NCI-H2107 treated with DMSO at 0.1 percent for 48 hours (cell line): ENCODE measurements at regions not wholly inside any gene's neighbourhood (a gene's known extent, or its start where the extent isn't known, plus 50 kb on each side); places are given as distances from the start of the nearest gene placed in this dataset.
"Not testable (repeated sequence)": the region's sequence is repeated elsewhere in the genome, so short reads cannot be mapped to it uniquely, and the experiment has no call there.

Source experiments
- DNase-seq: peaks from one replicate; lab custom pipeline; 2025; ENCODE audit not compliant: unreplicated experiment; lab: John Stamatoyannopoulos, UW

- peak; percentile 3 for DNase-seq
Measured at GRCh38 chr21:32096411-32096810, 182.4 kb downstream of the MIS18A start.

DNA sequence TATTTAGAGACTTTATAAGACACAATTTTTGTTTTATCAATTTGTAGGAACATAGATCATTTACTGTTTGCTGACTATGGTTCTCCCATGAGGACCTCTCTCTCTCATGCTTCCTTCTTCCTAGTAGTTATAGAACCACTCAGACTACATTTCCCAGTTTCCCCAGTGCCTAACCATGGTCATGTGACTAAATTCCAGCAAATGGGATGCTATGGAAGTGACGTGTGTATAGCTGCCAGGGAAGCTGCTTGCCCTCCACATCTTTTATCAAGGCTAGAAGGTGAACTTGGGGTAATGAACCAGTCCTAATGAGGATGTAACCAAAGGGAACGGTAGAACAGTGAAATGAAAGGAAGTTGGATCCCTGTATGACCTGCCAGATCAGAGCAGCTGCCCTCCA, 184.0 kb downstream of the MIS18A start:
- DNase-seq = no peak

DNA sequence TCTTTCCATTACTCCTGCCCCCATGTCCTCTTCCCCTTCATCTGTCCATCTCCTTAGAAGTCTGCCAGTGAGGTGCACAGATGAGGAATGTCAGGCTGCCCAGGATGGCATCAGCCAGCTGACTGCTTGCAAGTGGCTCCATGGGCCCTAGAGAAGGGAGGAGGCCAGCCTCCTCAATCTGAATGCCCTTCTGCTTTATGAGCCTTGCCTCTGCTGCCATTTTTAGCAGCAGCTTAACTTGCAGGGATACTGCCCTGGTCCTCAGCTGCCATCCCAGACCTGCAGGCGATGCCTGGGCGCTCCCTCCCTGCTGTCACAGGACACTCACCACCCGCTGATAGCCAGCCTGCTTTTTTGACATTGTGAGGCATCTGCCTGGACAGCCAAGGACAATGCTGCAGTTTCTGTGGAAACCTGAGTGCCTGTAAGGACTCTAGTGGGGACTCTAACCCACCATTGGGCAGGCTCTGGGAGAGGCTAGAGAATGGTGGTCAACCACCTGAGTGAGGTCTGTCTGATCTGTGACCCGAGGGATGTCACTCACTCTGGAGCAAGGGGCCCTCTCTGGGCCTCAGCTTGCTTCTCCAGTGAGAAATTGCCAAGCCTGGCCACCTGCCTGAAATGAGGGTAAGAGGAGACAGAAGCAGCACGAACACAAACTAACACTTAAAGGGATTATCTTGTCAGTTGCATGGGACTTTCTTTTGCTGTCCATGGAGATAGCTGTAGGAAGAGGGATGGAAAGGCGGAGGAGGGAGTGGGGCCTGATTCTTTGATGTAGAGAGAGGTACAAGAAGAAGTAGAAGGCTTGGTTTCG, 185.0 kb downstream of the MIS18A start:
- no peak for DNase-seq

GRCh38 chr21:32090956-32091355, 187.9 kb downstream of the MIS18A start:
- DNase-seq = no peak

GRCh38 chr21:32089766-32090165, 189.1 kb downstream of the MIS18A start:
- DNase-seq = no peak

GRCh38 chr21:32088471-32088870, 190.4 kb downstream of the MIS18A start:
- DNase-seq = no peak

DNA sequence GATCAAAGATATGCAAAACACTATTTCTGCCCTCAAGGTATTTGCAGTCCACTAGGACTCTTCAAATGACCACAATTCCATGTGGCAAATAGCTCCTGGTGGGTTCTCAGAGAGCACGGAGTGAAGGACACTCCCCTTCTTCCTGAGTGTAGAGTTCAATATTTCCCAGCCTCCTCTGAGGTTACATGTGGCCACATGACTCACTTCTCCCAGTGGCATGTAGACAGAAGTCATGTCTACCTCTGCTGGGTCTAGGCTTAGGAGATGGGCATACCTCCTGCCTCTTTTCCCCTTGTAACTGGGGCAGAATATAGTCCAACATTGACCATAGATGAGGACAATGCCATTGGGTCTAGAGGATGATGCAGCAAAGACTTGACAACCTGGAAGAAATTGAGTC, 191.4 kb downstream of the MIS18A start:
- no peak for DNase-seq

DNA sequence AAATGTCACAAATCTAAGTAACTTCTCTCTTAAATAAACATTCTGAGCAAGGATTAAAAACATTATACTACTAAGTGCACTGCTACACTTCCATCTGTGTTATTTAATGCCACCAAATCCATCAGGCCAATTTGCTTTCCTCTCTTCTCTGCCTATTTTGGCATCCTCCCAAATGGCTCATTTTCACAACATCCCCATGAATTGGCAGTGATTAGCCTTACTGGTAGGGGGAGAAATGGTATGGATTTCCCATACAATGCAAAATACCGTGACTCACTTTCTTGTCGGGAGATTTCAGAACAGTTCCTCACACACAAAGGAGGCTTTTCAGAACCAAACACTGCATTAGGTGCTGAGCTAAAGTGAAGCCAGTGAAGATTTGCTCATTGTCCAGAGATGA, 195.7 kb downstream of the MIS18A start:
- peak; percentile 24 for DNase-seq

GRCh38 chr21:32082466-32082865, 196.4 kb downstream of the MIS18A start:
- no peak for DNase-seq

DNA sequence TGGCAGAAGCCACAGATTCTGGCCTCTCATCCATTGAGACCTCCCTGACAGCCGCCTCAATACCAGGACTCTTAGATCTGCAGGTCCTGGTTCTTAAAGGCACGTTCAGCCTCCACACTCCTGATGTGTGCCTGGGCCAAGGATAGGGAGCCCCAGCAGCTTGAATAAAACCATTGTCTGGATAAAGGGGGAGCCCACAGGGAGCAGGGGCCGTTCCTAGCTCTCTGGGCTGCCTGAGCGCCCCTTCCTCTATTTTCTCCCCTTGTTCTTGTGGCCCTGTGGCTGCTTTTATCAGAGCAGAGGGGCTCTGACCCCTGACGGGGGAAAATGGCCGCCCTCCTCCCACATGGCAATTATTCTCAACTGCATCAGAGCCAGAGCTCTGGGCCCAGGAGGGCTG, 200.8 kb downstream of the HUNK start:
- no peak for DNase-seq

DNA sequence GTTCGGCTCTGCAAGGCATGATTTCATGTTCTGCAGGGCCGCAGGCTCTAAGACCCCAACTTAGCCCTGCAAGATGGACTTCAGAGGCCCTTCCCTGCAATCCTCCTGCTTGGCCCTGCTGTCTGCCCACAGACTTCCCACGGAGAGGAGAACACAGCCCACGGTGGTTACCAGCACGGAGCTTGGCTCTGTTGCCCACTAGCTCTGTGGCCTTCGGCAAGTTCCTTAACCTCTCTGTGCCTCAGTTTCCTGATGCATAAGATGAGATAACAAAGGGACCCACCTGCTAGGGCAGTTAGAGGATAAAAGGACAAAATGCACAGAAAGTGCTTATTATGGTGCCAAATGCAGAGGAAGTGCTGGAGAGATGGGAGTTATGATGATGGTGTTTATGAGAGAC, 200.4 kb downstream of the HUNK start:
- DNase-seq = no peak

- DNase-seq = not testable (repeated sequence)
Measured at GRCh38 chr21:32071620-32072019, 198.8 kb downstream of the HUNK start.

DNA sequence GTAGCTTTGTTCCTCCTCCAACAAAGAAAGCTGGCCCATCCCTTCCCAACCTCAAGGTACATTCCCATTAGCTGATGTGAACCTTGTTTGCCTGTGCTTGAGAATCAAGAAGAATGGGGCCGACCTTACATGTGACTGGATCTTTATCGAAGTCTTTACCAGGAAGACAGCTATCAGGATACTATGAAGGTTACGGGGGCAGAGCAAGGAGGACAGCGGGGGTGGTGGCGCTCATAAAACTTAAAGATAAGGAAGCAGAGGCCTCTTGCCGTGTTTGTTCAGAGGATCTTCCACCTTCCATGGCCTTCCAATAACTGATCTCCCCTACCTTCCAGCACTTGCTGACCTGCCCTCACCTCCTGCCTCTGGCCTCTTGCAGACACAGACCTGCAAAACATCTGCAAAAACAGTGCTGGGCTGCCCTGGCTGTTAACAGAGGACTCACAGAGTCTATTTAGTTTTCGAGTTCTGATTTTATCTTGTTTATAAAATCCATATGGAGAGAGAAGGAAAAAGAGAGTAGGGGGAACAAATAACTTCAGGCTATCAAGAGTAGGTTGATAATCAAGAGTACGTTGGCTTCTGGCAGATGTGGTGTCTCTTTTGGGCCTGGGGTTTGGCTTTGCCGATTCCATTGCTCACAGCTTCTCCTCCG, 198.0 kb downstream of the HUNK start:
- no peak for DNase-seq

DNA sequence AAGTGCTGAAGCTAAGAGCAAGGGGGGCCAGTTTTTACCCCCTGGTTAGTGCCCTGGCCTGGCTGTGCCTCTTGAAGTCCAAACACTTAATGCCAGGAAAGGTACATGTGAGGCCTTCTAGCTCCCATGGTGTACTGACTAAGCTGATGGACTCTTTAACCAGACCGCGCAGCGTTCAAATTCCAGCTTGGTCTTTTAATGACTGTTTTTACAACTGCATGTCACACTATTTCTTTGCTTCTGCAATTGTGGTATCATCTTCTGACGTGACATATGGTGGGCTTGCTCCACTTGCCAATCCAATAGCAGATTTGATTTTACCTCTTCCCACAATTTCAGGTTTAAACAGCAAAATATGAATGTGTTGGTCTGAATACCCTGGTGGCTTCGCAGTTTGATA, 197.3 kb downstream of the HUNK start:
- DNase-seq = no peak

DNA sequence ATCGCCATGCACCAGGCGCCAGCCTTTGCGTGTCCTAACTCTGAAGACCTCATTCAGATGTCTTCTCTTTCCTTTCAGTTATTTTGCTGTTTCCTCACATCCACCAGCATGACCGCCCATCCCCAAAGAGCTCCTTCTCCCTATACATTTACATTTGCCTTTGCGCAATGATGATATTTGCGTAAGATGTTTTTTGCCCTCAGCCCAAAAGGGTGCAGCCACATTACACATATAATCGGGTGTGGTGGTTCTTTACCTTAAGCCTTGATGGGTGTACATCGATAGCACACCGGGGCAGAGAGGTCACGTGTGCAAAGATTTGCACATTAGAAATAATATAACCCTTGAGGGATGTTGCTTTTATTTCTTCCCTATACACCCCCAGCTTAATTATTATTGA, 192.8 kb downstream of the HUNK start:
- no peak for DNase-seq

DNA sequence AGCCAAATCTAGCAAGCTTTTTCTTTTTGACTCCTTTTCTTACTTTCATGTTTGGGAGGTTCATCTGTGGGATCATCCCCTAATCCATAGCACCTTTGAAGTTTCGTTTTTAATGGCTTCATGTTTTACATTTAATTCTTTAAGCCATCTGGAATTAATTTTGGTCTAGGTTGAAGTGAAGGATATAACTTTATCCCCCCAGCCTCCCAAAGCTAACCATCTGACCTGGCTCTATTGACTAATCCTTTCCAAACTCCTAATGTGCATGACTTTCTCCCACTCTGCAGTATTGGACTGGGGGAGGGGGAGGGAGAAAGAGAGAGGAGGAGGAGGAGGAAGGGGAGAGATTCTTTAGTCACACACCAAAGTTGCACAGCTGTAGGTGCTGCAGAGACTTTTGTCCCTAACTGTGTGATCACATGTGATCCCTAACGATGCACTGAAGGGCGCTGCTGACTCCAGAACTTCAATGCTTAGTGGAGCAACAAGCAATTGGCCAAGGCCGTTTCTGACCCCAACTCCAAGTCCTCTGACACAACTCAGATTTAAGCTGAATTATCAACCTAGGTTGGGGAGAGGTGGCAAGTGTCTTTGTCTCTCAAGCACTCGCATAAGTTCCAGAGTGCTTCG, 191.6 kb downstream of the HUNK start:
- DNase-seq = no peak

DNA sequence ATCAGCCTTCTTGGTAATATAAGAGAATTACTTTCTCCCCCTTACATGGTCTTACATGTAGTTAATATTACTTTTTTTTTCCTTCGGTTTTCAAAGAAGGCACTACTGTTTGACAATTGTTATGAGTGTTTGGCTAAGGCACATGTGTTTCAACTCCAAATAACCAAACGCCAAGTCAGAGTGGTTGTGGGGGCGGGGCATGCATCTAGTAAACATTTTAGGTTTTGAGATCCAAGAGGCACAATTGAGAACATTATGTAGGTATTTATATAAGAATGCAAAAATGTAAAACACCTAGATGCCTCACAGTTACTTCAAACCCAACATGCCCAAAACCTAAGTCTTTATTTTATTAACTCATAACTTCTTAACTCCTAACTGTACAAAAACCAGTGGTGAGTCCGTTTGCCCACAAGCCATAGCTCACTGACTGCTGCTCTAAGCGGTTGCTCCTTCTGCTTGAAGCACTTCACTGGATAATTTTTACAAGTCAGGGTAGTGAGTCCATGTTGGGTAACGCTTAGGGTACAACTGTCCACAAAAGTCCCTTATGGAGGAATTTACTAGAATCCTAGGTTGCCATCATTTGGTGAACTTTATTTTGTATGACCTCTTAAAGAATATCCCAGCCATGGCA, 189.9 kb downstream of the HUNK start:
- no peak for DNase-seq

DNA sequence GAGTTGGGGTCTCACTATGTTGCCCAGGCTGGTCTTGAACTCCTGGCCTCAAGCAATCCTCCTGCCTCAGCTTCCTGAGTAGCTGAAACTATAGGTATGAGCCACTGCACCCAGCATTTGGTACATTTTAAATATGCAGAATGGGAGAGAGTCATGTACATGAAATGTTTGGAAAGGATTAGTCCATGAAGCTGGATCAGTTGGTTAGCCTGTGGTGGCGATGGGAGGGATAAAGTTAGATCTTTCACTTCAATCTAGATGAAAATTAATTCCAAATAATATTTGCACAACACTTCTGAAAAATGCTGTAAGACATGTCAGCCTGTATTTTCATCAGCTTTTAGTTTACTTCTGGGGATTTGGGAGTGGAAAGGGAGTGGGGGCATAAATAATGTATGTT, 188.9 kb downstream of the HUNK start:
- DNase-seq = no peak

DNA sequence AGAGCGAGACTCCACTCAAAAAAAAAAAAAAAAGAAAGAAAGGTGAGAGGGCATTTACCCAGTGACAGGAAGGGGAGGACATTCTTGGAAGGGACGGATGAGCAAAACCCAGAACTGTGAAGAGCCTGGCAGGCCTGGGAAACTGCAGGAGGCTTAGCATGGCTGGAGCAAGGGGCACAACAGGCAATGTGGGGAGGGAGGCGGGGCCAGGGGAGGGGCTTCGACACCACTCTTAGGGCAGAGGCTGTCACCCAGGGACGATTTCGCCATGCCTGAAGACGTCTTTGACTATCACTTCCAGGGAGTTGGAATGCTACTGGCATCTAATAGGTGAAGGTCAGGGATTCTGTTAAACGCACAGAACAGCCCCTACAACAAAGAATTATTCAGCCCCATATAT, 184.0 kb downstream of the HUNK start:
- no peak for DNase-seq

- DNase-seq = no peak
Measured at GRCh38 chr21:32055305-32055704, 182.5 kb downstream of the HUNK start.
